COLO668 (cell line): ENCODE measurements at regions not wholly inside any gene's neighbourhood (a gene's known extent, or its start where the extent isn't known, plus 50 kb on each side); places are given as distances from the start of the nearest gene placed in this dataset.

Experiments
- DNase-seq: peaks from one replicate; lab custom pipeline; 2025; ENCODE audit not compliant: unreplicated experiment; lab: John Stamatoyannopoulos, UW

DNA sequence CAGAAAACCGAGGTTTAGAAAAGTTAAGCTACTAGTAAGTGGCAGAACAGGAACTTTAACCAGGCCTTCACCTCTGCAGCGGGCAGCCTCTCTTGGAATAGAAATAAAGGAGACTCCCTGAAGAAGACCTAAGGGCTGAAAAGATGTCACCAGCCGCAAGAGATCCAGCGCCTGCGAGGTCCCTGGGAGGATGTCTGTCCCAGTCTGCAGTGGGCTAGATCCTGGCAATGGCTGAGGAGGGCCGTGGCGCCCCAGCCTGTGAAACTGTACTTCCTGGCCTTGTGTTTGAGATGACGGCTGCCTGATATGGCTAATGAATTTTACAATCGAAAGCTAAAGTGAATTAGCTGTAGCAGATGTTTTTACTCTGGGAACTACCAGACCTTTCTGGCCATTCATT, 300.6 kb upstream of the SALL3 start:
- no peak for DNase-seq

DNA sequence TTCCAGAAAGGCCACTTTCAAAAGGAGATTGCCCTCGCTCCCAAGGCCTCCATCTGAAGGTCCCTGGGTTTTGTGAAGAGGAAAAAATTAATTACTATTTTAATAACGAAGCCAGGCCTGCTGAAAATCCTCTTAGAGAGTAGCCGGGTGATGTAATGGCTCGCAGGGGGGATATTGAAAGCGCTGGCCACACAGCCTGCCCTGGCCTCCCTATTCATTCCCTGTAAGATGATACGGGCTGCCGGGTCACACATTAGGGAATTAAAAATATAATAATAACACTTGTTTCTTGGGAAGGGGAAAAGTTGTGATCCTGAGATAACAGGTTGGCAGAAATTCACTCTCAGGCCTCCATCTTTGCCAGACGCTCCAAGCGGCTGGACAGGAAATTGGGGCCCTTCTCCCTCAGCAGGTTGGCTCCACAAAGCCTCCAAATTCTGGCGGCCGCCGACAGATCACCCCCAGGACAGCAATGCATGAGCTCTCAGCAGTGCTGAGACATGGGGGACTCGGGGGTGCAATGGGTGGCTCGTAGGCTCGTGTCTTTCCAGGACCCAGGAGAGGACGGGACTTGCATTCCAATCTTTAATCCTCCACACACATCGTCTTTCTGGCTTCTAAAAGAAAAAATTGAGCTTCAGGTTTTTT, 299.9 kb upstream of the SALL3 start:
- no peak for DNase-seq

DNA sequence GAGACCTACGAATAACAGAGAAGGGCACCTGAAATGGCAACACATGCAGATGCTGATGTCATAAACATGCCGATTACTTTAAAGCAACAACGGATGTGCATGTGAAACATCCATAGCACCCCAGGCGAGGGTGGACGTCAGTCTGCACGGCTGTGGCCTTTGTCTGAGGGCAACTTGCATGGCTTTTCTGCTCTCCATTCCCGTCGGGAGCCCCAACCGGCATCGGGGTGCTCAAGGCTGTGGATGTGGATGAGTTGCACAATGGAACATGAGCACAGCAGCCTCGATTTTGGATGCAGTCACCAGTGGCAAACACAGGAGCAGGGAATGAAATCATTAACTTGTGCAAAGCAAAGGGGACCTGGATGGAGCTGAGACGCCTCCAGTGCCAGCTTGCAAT, 298.2 kb upstream of the SALL3 start:
- DNase-seq, result no peak

DNA sequence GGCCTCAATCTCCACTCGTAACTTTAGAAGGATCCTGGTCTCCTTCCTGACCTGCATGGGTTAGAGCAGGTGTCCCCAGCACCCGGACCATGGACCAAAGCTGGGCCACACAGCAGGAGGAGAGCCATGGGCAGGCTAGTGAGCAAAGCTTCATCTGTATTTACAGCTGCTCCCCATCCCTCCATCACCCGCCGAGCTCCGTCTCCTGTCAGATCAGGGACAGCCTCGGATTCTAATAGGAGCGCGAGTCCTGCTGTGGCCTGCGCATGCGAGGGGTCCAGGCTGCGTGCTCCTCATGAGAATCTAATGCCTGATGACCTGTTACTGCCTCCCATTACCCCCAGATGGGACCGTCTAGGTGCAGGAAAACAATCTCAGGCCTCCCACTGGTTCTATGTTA, 297.7 kb upstream of the SALL3 start:
- DNase-seq, result no peak

DNA sequence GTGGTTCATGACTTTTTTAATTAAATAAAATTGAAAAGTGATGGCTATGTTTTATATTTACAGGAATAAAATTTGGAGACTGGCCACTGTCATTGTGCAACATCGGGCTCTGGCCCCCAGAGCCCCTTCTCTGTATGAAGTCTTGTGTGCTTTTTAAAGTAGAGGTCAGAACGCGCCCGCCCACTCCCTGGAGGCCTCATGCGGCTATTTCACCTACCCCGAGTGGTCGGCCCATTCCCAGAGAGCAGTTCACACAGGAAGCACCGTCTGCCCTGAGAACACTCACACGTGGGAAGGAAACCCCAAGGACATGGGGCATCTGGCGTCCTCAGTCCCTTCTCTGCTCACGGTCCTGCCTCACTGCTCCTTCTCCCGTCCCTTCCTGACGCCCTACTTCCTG, 296.9 kb upstream of the SALL3 start:
- DNase-seq, result no peak

DNA sequence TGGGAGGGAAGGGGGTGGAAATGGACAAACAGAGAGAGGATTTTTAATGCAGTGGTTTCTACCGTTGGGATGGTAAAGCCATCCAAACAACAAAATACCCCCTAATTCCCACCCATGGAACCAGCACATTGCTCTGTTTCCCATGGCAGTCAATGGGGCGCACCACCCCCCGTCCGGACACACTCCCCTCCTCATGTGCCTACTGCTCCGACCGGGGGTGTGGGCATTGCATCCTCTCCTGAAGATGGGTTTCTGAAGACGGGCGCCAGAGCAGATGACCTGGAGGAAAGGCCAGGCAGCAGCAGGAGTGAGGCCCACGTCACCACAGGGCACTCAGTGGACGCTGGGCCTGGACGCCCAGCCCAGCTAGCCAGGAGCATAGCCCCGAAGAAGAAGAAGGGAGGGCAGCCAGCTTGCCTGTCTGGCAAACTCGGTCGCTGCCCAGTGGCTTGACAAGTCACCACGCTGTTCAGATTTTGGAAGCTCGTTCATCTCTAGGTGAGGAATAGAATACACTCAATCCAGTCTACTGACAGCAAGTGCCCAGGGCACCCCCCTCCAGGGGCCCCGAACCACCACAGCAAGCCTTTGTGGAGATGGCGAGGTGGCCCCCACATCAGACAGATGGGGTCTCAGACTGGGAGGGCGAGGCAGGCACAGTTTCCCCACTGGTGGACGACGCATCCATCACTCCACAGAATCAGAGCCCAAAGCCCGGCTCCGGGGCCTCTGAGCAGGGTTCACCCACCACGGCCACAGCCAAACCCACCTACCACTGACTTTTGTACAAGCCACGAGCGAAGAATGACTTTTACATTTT, 296.2 kb upstream of the SALL3 start:
- no peak for DNase-seq

DNA sequence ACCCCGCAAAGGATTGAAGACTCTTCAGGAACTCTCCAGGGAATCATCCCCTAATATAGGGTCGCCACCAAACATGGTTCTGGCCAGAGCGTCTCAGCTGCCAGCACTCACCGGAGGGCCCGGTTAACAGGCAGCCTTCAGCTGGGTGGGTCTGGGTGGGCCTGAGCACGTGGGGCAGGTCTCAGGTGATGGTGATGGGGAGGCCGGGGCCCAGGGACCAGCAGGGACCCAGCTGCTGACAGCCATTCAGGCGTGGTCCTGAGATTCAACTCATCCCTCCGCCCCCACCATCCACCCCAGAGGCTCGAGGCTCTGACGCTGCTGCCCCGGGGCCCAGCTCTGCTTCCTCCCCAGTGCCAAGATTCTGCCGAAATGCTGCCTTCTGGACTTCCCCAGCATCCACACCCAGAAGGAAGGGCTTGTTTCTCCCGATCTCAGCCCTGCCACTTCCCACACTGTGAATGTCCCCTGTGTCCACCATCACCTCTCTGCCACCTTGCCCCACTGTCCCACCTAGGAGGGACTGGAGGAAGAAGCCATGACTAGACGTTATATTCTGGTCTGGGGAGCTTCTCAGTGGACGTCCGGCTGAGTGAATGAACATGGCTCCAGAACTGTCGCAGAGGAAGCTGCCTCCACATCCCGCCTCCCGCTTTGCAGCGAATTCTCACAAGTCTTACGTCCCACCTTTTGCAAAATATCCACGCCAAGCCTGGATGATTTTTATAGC, 294.2 kb upstream of the SALL3 start:
- DNase-seq, result no peak

DNA sequence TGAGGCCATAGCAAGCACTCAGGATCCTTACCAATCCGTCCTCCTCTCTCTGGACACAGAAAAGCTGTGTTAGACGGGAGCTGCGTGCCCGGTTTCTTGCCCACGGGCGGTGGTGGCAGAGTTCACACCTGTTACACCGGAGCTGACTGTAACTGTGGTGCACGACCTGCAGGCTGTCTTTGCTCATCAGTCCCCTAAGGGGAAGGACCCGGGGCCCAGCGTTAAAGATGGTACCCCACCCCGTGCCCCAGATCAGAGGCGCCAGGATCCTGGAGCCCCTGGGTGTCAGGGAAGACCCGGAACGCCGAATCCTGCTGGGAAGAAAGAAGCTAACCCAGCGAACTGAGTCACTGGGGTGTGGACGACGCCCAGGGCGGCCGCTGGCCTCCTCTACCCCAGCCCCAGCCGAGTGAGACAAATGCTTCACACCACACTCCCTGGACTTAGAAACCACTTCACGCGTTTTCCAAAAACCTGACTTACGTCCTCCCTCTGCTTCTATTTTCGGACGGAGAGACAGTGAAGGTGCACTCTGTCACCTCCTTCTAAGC, 293.6 kb upstream of the SALL3 start:
- no peak for DNase-seq

DNA sequence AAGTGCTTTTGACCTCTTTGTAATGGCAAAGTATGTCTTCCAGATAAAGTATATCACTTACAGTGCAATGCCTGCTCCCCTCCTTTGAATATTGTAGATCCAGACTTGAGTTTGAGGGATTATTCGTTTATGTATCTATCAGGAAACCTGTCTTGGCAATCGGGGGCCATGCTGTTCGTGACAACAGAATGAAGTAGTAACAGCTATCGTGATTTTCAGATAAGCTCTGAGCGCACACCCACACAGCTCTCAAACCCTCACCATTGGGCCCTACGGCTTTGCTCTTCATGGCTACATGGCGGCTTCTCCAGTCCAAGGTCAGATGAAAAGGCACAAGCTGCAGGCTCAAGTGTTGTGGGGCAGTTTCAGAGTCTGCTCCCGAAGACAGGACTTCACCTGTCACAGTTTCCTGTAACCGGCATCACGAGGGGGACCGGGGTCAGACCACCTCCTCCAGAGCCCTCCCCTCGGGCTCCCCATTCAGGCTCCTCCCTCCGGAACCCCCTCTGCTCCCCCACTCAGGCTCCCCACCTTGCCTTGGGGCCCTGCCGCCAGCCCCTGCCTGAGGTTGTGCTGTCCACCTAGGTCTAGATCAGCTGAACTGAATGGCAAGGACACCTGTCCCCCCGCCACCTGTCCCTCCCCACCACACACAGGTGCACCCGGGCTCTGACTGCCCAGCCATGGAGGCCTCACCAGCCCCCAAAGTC, 292.5 kb upstream of the SALL3 start:
- no peak for DNase-seq

DNA sequence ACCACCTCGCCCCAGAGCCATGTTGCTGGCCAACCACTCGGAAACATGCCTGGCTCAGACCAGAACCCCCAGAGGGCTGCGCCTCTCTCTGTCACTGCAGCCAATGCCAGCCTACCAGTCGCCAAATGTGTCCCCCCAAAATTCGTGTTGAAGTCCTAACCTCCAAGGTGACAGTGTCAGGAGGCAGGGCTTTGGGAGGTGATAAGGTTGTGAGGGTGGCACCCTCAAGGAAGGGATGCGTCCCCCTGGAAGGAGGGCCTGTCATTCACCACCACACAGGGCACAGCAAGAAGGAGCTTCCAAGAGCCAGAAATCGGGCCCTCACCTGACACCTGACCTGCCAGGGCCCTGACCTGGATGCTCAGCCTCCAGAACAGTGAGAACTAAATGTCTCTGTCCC, 291.9 kb upstream of the SALL3 start:
- DNase-seq, result no peak

DNA sequence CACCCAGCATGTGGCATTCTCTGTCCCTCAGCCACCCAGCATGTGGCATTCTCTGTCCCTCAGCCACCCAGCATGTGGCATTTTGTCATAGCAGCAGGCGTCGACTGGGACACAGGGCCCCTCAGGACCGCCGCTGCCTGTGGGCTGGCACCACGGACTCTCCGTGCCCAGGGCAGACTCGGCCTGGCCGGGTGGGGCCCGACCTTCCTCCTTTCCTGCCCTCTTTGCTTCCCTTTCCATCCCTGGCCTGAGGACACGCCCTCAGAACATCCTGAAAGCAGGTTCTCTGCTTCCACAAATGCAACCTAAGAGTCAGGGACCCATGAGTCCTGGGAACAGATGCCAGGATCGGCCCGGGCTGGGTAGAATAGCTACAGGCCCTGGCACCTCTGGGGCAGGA, 291.4 kb upstream of the SALL3 start:
- no peak for DNase-seq

DNA sequence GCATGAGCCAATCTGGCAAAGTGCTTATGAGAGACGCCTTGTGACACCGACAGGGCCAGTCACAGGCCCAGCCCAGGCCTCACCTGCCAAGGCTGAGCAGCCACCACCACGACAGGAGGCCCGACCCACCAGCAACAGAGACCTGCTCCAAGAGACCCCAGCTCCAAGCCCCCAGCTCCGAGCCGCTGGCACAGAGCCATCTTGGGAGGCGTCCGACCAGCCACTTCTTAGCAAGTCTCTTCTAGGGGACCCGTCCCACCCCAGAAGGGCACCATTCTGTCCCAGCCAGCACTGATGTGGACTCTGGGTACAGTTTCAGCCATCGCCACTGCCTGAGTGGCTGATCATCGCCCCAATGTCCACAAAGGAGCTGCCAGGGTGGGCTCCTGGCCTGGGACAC, 290.7 kb upstream of the SALL3 start:
- DNase-seq, result no peak

DNA sequence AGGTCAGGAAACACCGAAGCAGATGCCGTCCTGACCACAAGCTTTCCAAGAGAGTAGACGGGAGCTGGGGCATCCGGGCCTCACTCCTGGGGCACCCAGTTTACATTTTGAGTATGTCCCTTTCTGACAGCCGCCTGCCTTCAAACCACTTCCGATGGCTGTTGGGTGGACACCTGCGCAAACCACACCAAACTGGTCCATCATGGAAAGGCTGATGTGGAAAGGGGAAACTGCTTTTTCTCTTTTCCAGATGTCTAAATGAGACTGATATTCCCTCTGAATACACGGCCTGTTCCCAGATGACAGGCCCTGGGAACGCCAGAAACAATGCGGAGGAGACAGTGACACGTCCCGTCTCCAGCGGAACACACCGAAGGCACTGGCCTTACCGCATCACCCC, 290.0 kb upstream of the SALL3 start:
- no peak for DNase-seq

DNA sequence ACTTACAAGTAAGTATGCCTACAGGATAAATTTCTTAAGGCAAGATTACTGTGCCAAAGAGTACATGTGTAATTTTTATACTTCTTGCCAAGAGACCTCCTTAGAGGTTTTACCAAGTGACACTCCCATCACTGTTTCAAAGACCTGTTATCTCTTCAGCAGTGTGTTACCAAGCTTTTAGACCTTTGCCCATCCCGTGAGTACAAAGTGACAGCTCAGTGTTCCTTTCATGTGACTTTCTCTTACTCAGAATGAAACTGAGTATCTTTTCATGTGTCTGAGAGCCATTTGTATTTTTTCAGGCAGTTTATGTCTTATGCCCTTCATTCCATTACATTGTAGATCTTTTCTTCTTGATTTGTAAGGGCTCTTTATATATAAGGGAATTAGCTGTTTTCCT, 287.5 kb upstream of the SALL3 start:
- no peak for DNase-seq

DNA sequence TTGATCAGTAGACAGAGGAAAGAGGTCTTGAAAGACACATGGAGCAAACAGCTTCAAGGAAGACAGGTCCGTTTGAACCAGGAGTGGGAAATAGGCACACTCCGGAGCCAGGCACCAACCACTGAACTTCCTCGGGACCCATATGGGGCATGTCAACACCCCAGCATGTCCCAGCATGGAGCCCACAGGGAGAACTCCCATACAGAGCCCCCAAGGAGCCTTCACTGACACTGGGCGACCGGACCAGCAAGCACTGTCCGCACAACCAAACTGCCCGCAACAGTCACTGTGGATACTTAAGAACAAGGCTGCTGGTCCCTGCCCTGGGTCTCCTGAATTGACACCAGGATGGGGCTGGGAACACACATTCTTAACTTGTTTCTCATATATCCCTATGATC, 286.2 kb upstream of the SALL3 start:
- DNase-seq, result no peak

DNA sequence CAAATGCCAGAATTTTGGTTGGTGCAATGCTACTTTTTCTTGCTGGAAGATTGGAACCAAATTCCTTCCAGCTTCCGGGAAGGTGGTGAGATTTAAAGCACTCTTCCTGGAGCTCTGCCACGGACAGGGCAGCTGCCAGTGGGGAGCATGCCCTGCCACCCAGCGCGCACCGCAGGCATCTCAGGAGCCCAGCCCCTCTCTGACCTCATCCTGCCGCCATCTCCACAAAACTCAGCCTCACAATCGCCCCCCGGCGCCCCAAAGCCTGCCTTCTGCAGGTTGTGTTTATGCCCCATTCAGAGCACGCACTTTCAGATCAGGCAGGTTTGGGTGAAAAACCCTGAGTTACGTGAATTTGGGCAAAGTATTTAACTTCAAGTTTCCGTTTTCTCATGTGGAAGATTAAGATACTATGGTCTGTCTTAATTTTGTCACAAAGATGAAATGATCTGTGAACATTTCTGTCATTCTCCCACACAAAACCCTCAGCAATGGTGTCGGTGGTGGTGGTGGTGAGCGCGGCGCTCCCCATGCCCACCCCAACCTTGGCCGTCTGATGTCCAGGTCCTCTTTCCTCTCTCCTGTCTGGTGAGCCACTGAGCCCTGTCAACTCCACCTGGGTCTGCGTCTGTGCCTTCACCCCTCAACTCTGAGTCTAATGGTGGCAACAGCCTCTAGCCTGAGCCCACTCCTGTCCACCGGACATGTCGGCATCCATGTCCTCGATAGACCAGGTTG, 282.8 kb upstream of the SALL3 start:
- DNase-seq, result no peak

DNA sequence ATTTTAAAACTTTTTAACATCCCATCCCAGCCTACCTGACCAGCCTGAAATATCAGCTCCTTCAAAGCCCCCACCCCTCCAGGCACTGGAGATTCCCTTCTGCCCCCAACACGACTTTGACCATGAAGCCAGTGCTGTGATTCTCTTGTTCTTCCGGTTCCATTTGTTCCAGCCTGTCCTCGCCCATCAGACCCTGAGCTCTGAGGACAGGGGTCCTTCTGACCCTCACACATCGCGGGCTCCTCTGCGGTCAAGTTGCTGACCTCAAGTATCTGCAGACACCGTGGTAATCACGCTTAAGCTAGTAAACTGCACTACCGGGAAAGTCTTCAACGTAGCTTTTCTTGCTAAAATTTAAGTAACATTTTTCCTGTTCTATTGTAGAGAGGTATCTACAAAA, 282.2 kb upstream of the SALL3 start:
- DNase-seq, result no peak

DNA sequence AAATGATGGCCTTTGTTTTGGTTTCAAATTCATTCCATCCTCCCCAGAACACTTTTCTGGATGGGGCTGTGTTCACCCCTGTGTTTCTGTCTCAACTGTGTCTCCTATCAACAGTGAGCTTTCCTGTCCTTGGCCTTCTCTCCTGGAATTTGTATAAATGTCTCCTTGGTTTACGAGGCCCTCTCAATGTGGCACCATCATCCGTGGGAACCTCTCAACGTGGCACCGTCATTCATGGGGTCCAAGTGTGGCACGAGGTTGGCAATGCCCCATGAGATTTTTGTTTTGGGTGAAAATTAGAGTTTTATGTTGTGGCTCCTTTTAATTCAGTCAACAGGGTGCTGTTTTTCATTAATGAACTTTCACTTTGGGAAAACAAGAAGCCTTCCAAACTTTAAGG, 280.7 kb upstream of the SALL3 start:
- no peak for DNase-seq

DNA sequence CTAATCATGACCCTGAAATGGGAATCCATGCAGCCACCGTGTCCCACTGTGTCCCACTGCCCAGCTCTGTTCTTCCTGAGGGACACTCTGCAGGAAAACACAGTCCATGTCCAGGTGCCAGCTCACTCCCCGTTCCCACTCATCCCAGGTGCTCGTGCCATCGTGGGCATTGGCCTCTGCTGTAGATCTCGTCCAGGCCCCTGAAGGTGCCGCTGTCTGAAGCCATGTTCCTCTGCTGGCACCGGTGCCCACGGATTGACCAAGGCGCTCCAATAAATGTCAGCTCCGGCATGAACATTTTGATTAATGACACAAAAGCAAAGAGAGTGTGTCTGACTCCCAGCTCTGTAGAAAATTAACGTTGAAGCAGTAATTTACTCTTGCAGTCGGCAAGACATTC, 280.1 kb upstream of the SALL3 start:
- DNase-seq, result peak; percentile 15

DNA sequence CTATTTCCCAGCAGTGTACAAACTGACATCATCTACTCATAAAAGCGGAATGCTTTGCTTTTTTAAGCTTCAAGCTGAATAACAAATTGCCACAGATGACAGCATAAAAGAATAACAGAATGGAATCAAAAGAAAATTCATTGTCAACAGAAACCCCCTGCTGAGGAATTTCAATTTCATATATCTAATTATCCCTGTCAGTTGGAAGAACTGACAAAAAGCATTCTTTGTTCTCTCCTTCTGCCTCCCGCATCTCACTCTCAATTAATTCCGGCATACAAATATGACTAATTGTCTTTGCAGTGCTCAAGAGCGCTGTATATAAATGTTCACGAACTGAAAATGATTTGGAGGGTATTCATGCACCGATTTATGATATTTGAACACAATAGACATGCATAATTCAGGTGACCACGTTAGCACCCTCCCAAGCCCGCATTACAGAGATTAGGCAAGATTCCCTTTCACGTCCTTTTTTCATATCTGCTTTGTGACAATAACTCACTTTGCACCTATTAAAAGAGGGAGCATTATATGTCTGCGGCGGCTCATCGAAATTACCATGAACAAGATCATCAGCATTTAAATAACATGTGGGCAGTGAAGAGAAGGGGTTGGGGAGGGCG, 277.7 kb upstream of the SALL3 start:
- no peak for DNase-seq
